NCI-H446 treated with DMSO at 0.1 percent for 48 hours (cell line): ENCODE measurements at regions not wholly inside any gene's neighbourhood (a gene's known extent, or its start where the extent isn't known, plus 50 kb on each side); places are given as distances from the start of the nearest gene placed in this dataset.
"Not testable (repeated sequence)": the region's sequence is repeated elsewhere in the genome, so short reads cannot be mapped to it uniquely, and the experiment has no call there.

Source experiments
- DNase-seq: peaks from one replicate; lab custom pipeline; 2025; lab: John Stamatoyannopoulos, UW

DNA sequence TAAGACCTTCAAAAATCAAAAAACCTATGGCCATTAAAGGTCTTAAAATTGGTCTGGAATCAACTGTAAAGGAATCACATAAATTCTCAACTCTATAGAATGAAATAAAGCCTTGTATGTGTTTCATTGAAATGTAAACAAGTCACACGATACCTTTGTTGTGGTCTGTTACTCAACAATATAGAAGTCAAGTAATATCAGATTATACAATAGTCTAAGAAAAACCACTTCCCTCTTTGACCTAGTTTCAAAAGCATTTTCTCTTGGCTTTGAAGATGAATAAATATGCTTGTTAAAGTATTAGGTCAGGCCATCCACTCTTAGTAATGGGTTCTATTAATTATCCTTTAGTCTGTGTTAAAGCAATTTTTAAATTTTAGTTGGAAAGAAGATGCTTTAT, 79.8 kb upstream of the DIO2 start:
- no peak for DNase-seq

GRCh38 chr14:80286744-80287143, 75.4 kb upstream of the DIO2 start:
- not testable (repeated sequence) for DNase-seq

- no peak for DNase-seq
Measured at GRCh38 chr14:80278293-80279023, 67.2 kb upstream of the DIO2 start.

DNA sequence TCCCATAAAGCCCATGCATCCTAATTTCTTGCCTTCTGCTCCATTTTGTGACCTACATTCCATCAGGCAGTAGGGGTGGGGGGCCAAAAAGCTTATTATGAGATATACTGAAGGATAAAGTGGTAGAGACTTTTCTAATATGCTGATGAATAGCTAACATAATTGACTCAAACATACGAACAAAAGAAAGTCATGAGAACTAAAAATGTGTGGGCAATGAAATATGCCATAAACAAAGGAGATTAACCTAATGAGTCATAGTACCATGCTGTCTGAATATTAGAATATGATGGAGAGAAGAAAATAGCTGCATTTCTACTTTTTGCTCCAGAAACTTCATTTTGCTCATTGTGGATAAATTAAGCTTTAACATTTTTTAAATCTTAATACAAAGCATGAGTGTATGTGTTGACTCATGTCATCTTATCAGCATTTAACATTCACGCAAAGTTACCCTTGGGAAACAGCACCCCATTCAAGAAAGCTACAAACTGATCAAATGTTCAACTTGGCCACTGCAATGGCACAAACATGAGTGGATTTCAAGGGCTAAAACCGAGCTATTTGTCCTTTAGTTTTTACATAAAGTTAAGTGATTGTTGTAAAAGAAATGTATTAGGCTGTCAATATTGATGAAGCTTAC, 64.0 kb upstream of the DIO2 start:
- DNase-seq = no peak

DNA sequence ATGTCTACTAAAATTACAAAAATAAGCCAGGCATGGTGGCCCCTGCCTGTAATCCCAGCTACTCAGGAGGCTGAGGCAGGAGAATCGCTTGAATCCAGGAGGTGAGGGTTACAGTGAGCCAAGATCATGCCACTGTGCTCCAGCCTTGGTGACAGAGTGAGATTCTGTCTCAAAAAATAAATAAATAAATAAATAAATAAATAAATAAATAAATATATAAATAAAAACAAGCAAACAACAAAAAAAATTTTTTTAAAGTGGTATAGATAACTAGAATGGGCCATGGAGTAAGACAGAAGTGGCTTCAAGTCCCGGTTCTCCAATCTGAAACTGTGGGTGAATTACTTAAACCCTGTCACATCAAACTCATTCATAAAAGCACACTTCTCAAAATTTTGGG, 63.0 kb upstream of the DIO2 start:
- DNase-seq = not testable (repeated sequence)

DNA sequence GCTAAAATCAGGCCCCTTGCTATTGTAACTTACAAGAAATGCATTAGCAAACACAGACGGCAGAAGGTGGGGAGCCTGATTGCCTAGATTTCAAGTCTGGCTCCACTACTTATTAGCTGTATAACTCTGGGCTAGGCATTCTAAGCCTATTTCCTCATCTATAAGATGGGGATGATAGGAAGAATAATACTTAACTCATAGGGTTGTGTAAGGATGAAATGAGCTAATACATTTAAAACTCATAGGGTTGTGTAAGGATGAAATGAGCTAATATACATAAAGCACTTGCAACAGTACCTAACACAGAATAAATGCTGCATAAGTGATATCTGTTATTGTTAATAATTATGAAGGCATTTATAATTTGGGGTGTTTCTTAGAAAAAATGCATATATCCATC, 60.1 kb upstream of the DIO2 start:
- DNase-seq = no peak

- DNase-seq = no peak
Measured at GRCh38 chr14:80269353-80269925, 58.1 kb upstream of the DIO2 start.

DNA sequence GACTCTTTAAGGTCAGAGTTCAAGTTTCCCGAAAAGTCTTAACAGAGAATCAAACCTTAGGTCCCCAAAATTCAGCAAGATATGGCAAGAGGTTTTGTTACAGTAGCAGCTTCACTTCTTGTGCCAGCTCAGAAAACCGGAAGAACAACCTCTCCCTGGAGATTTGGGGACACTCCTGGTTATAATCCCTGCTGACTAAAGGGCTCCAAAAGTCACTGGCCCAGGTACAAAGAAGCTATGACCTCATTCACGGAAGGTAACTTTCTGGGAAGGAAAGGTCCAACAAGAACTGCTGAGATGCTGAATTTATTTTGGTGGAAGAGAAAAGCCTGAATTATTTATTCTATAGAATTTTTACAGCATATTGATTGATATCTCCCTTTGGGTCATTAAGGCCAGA, 55.6 kb upstream of the DIO2 start:
- no peak for DNase-seq

DNA sequence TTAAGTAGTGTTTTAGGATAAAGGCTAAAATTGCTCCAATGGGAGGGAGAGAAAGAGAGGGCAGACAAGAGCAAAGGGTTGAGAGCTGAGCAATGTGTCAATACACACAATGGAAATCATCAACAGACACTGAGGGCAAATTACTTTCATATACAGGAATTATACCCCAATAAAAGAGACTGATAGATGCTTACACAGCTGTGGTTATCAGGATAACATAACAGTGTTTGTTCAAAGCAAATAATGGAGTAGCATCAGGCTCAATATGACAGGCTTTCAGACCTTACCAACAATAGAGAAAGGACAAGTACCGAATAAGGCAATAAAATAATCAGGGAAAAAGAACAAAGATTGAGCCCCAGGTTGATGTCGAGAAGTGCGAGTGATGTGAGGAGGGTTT, 53.4 kb upstream of the DIO2 start:
- no peak for DNase-seq
